Stomach (tissue), 8 donors: ENCODE measurements at regions not wholly inside any gene's neighbourhood (a gene's known extent, or its start where the extent isn't known, plus 50 kb on each side); places are given as distances from the start of the nearest gene placed in this dataset.

Source experiments
- DNase-seq, 2 donors: peaks; one replicate each; pipeline versions ENCODE4 v3.0.0 to v3.0.0-alpha.2; 2013 to 2019
- H3K27ac ChIP-seq, 5 donors: fragments of 200-600 bp in 4 of 5; sonication (generic) in 4 of 5; one replicate each; pipeline ENCODE4 v1.5.1; 2013 to 2019; ENCODE audit warnings: mild to moderate bottlenecking in 1 of 5, moderate library complexity in 1 of 5
- H3K27me3 ChIP-seq, 3 donors: fragments of 200-600 bp; sonication (generic); one replicate each; pipeline ENCODE4 v1.5.1; 2017 to 2019; ENCODE audit warnings: mixed run types in 1 of 3
- H3K36me3 ChIP-seq, 4 donors: fragments of 200-600 bp; sonication (generic); 1 replicate in 3 of 4; 2 replicates in 1 of 4; pipeline ENCODE4 v1.5.1; 2016 to 2019
- H3K4me1 ChIP-seq, 4 donors: fragments of 200-600 bp; sonication (generic); one replicate each; pipeline ENCODE4 v1.5.1; 2016 to 2019
- H3K4me3 ChIP-seq, 4 donors: fragments of 200-600 bp; sonication (generic) in 3 of 4; one replicate each; pipeline ENCODE4 v1.5.1; 2016 to 2019; ENCODE audit warnings: mild to moderate bottlenecking in 1 of 4
- H3K9me3 ChIP-seq, 4 donors: fragments of 200-600 bp; sonication (generic); one replicate each; pipeline ENCODE4 v1.5.1; 2016 to 2019
- EP300 ChIP-seq: sonication (generic); formaldehyde crosslinking; IDR thresholded peaks from one replicate; pipeline ENCODE4 v1.6.1; 2017; ENCODE audit warnings: antibody characterized with exemption
- POLR2A ChIP-seq, 4 donors: fragments of 450-650 bp; IDR thresholded peaks; one replicate each; pipeline ENCODE4 v1.6.1; 2016; ENCODE audit warnings: antibody characterized with exemption in 4 of 4, control low read depth in 2 of 4, mild to moderate bottlenecking in 1 of 4, moderate library complexity in 1 of 4
- POLR2AphosphoS5 ChIP-seq, 3 donors: sonication (generic); formaldehyde crosslinking; IDR thresholded peaks; one replicate each; pipeline ENCODE4 v1.6.1; 2016; ENCODE audit warnings: antibody characterized with exemption in 3 of 3
- WGBS, 5 donors: extraction: QIAGEN DNeasy Blood & Tissue Kit in 3 of 5; methylation state at CpG; one replicate each; pipeline versions ENCODE4 v1.1.5 to v1.1.7; 2013 to 2018; 5-methylcytosine and 5-hydroxymethylcytosine counted together
- intact Hi-C: fragments of 100-400 bp; cut with DNase I; formaldehyde crosslinking; loops from one replicate; pipeline ENCODE4 v1.15.1; 2023; ENCODE audit warnings: low total_unique reads
- TF ChIP-seq, protein P1 (sequence below), 7 experiments: fragments of 450-650 bp in 4 of 7; fragments of 200-600 bp in 3 of 7; sonication (generic) in 3 of 7; IDR thresholded peaks; one replicate each; pipeline ENCODE4 v1.5.1; 2016 to 2019; ENCODE audit warnings: antibody characterized with exemption in 7 of 7, control low read depth in 2 of 7, mild to moderate bottlenecking in 1 of 7
- donor health status: healthy with polysubstance abuse.
- donor health status: Bipolar disorder and iron deficiency.
- donor health status: healthy.

DNA sequence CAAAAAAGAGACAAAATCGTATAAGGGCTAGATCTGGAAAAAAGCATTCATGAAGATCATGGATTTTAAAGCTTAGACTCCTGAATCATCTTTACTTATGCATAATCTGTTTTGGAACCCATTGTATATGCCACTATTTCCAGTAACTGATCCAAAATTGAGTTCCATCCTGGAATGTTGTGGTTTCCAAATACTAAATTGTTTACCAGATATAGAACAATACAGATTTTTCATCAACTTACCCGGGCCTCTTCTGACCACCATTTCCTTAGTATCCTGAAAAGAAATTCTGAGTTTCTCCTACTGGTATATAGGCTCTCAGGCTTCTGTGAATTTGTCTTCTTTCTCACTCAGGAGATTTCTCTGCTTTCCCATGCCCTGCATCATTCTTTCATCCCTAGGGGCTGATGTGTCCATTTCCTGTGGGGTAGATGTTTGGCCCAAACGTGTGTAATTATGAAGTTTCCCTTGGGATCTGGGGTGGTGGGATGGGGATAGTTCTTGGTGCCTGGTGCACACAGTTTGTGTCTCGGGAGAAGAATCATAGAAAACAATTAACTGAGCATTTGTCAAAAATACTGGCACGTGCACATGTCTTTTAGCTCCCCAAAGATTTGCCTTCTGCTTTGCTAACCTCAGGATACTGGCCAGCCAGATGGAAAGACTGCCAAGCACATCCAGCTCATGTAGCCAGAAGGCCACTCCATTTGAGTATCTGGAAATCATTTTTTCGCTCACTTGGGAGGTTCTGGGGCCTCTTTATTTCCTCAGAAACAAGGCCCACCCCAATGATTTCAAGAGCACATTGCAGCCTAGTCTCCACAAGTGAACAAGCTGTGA, 127.8 kb downstream of the NTMT2 start:
- no peak overlapping the region for H3K4me3 ChIP-seq
- TF ChIP-seq, protein P1, sequence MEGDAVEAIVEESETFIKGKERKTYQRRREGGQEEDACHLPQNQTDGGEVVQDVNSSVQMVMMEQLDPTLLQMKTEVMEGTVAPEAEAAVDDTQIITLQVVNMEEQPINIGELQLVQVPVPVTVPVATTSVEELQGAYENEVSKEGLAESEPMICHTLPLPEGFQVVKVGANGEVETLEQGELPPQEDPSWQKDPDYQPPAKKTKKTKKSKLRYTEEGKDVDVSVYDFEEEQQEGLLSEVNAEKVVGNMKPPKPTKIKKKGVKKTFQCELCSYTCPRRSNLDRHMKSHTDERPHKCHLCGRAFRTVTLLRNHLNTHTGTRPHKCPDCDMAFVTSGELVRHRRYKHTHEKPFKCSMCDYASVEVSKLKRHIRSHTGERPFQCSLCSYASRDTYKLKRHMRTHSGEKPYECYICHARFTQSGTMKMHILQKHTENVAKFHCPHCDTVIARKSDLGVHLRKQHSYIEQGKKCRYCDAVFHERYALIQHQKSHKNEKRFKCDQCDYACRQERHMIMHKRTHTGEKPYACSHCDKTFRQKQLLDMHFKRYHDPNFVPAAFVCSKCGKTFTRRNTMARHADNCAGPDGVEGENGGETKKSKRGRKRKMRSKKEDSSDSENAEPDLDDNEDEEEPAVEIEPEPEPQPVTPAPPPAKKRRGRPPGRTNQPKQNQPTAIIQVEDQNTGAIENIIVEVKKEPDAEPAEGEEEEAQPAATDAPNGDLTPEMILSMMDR (IDR thresholded peaks at IDR 0.05) = no peak
- TF ChIP-seq POLR2A (IDR thresholded peaks at IDR 0.05) (no peak), EP300 (no peak), POLR2AphosphoS5 (IDR thresholded peaks at IDR 0.05) (no peak)
- no peaks in the 10 kb centered on the region for H3K4me1 ChIP-seq
- WGBS, 5 donors = 46 to 68% (median 60%) methylated on average over 6 of the region's 6 CpGs
- H3K27ac ChIP-seq = no peak overlapping the region
- H3K36me3 ChIP-seq = no peaks in the 10 kb centered on the region
- H3K27me3 ChIP-seq = no peaks in the 10 kb centered on the region
- no peaks in the 10 kb centered on the region for H3K9me3 ChIP-seq
- intact Hi-C loops = no loop called here
- DNase-seq = peak in 1 of 2 donors; percentile 64

DNA sequence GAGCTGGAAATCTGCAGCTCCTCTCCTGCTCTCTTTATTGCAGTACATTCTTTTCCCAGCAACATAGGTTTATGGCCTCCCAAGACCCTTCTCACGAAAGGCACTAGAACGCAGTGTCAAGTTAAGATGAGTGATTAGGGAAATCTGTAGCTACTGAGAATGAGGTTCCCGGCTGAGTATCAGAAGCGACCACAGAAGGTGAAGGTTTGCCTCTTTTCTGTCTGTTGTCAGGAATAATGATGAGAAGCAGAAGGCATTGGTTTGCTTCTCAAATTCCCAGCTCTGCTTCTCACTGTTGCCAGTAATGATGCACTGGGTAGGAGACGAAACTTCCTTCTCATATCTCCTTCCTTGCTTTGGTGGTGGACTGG, 128.4 kb downstream of the NTMT2 start:
- DNase-seq = no peak
- Histone ChIP-seq H3K36me3 (no peaks in the 10 kb centered on the region), H3K9me3 (no peaks in the 10 kb centered on the region), H3K4me3 (no peak overlapping the region), H3K27ac (no peak overlapping the region), H3K27me3 (no peaks in the 10 kb centered on the region), H3K4me1 (no peaks in the 10 kb centered on the region)
- intact Hi-C loops = no loop called here
- TF ChIP-seq, protein P1 (IDR thresholded peaks at IDR 0.05) = no peak
- TF ChIP-seq POLR2A (IDR thresholded peaks at IDR 0.05) (no peak), EP300 (no peak), POLR2AphosphoS5 (IDR thresholded peaks at IDR 0.05) (no peak)
- 71 to 78% (median 75%) methylated on average over 5 of the region's 5 CpGs for WGBS, 5 donors

DNA sequence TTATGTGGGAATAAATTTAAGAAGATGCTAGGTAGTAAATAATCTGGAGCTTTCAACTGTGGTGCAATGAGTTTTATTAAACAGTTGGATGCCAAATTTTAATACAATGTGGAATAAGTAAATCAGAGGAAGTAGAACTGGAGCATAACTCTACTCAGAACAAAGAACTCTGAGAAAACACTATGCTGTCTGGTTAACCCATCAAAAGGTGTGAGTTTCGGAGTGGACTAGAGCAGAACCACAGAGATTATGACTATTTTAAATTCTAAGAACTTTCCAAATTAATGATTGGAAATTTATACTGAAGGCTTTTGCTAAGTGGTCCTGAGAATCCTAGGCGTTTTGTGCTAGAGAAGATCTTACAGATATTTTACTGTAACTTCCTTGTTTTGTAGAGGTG, 132.2 kb downstream of the NTMT2 start:
- DNase-seq = no peak
- H3K36me3 ChIP-seq = no peaks in the 10 kb centered on the region
- no peak overlapping the region for H3K4me3 ChIP-seq
- TF ChIP-seq POLR2A (IDR thresholded peaks at IDR 0.05) = no peak
- TF ChIP-seq, protein P1 (IDR thresholded peaks at IDR 0.05) = no peak
- no peak for TF ChIP-seq POLR2AphosphoS5 (IDR thresholded peaks at IDR 0.05)
- TF ChIP-seq EP300 = no peak
- H3K27me3 ChIP-seq = no peaks in the 10 kb centered on the region
- no peaks in the 10 kb centered on the region for H3K9me3 ChIP-seq
- no peak overlapping the region for H3K27ac ChIP-seq
- intact Hi-C loops = no loop called here
- WGBS, 5 donors = 68 to 78% (median 70%) methylated on average over 2 of the region's 2 CpGs
- H3K4me1 ChIP-seq = no peaks in the 10 kb centered on the region

DNA sequence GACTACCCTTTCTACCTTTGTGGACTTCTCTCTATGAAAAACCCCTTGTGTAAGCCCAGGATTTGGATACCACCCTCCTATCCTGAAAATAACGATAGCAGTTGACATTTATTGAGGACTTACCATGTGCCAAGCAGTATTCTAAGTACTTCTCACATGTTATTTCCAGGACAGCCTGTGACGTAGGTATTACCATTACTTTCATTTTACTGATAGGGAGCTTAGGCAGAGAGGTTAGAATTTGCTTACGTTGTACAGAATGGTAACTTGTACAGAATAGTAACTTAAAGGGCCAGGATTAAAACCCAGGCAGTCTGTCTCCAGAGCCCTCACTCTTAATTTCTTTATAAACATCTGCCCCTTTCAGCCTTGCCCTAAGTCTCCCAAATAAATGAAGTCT, 138.3 kb downstream of the NTMT2 start:
- H3K4me1 ChIP-seq = no peaks in the 10 kb centered on the region
- H3K4me3 ChIP-seq = no peak overlapping the region
- H3K9me3 ChIP-seq = no peaks in the 10 kb centered on the region
- no peak for DNase-seq
- intact Hi-C loops = no loop called here
- H3K27me3 ChIP-seq = no peaks in the 10 kb centered on the region
- TF ChIP-seq POLR2AphosphoS5 (IDR thresholded peaks at IDR 0.05) = no peak
- no peak for TF ChIP-seq EP300
- TF ChIP-seq, protein P1 (IDR thresholded peaks at IDR 0.05) = no peak
- no peak for TF ChIP-seq POLR2A (IDR thresholded peaks at IDR 0.05)
- no peaks in the 10 kb centered on the region for H3K36me3 ChIP-seq
- WGBS, 5 donors = 60 to 79% (median 77%) methylated on average over 3 of the region's 3 CpGs
- H3K27ac ChIP-seq = no peak overlapping the region
